Fibroblast of the conjunctiva (primary cell): ENCODE measurements at regions not wholly inside any gene's neighbourhood (a gene's known extent, or its start where the extent isn't known, plus 50 kb on each side); places are given as distances from the start of the nearest gene placed in this dataset.

Experiments
- DNase-seq: peaks from one replicate; pipeline ENCODE4 v3.0.0-alpha.2; 2010; ENCODE audit warnings: low read depth

DNA sequence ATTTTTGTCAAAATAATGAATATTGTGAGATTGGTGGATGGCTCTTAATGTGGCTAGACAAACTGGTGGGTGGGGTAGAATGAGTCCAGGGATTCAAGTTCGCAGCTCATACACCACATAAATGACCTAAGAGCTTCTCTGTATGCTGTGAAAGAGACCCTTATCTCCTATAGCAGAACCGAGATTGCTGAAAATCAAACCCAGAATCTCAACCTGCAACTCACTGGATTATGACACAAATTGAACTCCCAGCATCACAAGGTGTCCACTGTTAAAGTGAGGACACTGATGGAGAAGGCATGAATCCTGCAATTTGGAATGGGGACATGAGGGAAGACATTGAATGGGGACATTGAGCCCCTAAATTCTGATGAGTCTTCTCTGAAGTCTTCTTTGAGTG is 51.3 kb upstream of the CNKSR3 start:
- no peak for DNase-seq

DNA sequence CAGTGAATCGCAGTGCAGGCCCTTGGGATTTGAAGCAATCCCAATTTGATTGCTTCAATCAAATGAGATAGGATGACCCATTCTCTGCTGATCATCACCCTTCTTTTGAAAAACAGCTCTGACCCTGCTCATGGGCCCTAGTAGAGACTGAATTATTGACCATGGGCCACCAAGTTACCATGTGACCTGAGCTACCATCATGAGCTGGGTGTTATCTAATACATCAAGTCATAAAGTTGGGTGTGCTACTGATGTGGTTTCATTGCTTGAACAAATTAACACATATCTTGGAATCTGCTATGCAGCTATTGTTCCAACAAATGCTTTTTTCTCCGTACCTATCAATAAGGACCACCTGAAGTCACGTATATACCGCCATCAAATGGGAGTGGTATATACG is 54.8 kb upstream of the CNKSR3 start:
- no peak for DNase-seq

DNA sequence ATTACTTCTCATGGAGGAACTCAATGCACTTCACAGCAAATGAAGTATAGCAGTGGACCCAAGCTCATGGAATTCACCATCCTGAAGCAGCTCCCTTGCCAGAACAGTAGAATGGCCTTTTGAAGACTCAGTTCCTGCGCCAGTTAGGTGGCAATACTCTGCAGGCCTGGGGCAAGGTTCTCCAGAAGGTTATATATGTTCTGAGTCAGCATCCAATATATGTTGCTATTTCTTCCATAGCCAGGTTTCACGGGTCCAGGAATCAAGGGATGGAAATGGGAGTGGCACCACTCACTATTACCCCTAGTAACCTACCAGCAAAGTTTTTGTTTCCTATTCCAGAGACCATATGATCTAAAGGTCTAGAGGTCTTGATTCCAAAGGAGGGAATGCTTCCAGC is 56.4 kb upstream of the CNKSR3 start:
- DNase-seq: no peak

DNA sequence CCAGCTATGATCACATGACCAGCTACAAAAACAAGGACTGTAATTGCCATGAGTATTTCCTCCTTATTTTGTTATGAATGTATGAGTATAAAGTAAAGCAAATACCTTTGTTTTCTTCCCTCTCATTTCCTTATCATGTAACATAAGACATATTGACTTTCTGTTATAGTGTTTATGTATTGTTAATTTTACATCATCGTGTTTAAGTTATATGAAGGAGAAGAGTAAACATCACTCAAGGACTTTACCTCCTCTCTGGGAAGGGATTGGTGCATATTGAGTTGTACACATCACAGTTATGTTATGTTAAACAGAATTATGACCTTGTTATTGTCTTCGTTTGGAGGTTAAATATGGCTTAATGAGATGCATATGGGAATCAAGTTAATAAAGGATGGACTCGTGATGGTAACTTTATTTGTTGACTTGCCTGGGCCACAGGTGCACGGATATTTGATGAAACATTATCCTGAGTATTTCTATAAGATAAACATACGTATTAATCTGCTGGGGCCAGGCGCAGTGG is 57.3 kb upstream of the CNKSR3 start:
- DNase-seq: no peak

DNA sequence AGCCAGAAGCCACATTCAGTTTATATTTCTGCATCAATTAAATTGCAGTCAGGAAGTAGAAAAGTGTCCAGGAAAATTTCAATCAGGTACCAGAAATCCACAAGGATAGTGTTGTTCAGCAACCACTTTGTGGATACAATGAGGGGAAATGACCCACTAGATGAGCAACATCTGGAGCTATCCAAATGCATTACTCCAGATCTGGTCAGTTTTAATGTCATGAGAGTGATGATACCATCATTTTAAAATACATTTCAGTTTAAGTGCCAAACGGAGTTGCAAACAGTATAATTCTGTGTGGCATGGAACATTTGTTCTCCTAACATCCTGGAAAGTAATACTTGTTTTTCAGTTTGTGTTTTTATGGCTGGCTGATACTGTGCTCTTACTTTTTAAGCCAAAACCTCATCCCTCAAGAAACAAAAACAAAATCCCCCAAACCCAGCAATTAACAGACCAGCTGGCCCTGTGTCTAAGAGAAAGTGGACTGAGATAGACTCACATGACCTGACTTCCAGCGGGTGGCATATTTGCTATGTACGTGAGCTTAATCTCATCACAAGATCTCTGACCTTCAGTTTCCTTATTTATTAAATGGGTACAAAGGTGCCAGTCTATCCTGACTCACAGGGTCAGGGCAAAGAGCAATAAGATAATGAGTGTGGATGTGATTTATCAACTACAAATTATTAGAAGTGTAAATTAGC is 58.8 kb upstream of the CNKSR3 start:
- DNase-seq: no peak

DNA sequence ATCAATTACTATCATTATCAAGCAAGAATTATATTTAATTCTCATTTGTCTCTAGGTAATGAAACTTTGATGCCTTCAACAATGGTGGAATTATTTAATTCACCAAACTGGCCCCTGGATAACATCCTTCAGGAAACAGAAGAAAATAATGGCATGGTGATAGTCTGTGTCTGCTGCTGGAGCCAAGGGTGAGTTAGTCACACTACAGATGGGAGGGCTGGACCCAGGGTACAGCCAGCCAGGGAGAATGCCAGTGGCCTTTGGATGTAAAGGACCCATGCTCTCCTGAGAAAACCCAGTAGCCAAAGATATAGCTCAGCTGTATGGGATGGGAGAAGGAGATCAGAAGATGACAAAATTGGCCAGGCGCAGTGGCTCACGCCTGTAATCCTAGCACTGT is 60.0 kb upstream of the CNKSR3 start:
- no peak for DNase-seq

DNA sequence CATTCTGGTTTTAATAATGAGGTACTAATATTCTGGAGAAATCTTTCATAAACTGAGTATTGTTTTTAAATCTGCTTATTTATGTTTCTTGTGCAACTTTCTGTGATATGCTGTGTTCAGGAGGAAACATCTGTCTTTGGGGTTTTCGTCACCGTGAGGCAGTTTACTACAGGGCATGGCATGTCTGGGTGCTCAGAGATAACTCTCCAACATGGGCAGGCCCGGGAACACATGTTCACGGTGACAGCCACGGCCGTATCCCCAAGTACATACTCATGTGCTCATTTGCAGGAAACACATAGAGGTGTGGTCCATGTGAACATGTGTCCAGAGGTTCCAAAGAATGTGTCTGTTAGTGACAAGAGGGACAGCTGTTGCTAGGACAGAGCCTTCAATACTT is 62.1 kb upstream of the CNKSR3 start:
- DNase-seq: no peak

DNA sequence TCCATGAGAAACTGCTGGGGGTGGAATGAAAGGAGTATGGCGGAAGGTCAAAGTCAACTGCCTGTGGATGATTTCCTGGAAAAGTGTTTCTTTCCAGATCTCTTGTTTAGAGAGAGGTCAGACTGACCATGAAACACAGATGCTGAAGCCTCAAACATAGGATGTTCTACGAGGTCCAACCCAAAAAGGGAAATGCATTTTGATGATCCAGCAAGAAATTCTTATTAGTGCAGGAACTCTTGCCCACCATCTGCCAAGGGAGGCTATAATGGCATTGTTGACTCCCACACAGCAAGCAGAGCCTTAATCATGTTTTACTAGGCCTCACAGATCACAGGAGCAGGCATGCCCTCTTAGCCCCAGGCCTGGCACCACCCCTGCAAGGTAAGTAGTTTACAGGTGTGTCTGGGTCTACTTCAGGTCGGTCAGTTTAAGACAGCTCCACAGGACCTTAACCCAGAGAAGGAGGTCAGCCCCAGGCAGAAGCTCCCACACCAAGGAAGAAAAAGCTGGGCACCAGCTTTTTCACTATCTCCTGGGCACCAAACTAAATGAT is 67.6 kb upstream of the CNKSR3 start:
- DNase-seq: no peak

DNA sequence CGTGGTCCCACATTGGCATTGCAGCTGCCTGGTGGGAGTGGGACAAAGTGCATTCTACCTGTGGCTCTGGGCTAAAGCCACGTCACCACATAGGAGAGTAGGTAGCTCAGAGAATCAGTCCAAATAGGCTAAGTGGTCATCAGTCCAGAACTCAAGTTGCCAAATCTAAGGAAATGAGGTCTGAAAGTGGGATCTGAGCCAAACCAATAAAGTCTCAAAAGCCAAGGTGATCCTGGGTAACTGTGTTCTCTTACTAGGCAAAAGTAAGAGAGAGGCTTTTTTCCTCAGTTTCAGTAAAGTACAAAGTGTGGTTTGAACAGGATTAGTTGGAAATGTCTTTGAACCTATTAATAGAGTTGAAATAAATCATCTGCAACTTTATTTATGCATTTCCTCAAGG is 68.6 kb upstream of the CNKSR3 start:
- no peak for DNase-seq

DNA sequence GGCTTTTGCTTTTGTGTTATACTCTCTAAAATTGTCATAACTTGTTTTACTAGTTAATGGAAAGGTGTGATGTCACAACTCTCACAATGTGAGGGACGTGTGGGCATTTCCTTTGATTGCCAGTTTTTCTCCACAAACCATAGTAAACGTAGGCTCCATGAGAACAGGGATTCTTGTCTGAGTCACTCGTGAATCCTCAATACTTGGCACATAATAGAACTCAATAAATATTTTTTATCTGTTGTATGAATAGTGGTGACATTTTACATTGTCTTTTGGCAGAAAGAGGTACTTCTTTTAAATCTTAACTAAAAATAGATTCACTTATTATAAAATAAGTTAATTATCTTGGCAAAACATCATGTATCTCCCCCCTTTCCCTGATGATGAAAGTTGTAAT is 69.0 kb upstream of the CNKSR3 start:
- no peak for DNase-seq

DNA sequence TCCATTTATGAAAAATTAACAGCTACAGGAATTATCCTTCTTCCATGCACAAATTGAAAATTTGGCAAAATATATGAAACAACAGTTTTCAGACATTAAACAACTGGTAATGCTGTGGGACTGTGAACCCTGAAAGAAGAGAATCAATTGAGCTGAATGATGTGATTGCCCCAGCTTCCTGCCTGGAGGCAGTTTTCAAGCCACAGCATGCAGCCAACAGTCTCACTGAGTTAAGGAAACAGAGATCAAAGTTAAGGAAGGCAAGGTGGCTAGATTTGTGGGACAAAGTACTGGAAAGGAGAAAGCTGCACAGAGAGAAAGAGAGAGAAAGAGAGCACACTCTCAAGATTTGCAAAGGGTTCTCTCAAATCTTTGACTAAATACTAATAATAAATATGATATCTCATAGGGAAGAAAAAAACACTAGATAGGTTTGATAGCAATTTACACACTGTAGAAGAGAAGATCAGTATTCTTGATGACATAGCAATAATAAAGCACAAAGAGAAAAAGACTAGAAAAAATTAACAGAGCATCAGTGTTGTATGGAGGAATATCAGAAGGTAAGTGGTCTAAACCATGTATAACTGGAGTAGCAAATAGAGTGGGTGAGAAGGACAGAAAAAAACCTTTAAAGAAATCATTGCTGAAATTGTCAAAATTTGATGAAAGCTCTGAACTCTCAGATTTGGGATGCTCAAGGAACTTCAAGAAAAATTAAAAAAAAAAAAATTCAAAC is 70.1 kb upstream of the CNKSR3 start:
- DNase-seq: no peak

DNA sequence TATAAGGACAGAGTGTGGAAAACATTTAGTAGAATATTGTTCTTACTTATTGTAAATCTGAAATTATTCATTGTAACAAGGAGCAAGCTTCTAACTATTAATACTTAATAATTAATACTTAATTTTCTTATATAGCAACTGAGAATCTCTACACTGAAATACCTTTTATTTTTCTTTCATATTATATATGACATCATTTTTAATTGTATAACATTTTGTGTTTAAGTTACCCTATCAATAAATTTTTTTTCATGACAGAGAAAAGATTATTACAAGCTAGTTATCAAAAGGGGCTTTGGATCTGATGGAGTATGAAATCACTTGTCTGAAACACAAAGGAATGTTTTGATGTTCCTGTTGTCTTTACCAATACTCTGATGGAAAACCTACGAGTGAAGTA is 72.2 kb upstream of the CNKSR3 start:
- DNase-seq: no peak

DNA sequence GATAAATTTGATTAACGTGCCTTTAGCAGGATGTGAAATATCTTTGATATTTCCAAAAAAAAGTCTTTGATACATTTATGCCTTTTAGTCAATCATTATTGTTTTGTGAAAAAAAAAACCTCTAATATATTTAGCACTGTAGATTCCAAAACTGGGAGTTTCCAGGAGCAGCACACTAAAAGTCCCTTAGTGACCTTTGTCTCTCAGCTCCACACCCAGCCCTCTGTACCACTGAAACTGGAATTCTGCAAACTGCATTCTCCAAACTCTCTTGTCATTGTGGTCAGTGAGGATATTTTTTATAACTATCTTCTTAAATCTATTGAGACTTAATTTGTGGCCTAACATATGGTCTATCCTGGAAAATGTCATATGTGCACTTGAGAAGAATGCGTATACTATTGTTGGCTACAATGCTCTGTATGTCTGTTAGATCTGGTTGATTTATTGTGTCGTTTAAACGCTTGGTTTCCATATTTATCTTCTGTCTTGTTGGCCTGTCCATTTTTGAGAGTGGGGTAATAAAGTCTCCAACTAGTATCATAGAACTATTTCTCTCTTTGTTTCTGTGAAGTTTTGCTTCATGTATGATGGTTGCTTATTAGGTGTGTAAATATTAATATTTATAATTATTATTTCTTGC is 73.2 kb upstream of the CNKSR3 start:
- no peak for DNase-seq

DNA sequence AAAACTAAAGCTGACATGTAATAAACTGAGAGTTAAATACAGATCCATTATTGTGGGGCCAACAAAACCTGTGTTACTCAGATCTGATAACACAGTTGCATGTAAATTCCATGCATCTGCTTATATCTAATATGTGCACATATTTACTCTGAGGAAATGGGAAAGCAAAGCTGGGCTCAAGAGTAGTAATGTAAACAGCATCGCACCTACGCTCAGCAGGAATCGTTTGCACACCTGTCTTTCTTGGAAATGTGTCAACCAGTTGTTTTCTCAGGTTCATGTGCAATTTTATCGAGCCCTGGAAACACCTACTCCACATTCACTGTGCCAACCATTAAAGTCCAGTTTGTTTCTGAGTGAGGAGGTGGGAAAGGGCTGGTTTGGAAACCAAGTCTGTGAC is 80.3 kb upstream of the CNKSR3 start:
- DNase-seq: no peak

DNA sequence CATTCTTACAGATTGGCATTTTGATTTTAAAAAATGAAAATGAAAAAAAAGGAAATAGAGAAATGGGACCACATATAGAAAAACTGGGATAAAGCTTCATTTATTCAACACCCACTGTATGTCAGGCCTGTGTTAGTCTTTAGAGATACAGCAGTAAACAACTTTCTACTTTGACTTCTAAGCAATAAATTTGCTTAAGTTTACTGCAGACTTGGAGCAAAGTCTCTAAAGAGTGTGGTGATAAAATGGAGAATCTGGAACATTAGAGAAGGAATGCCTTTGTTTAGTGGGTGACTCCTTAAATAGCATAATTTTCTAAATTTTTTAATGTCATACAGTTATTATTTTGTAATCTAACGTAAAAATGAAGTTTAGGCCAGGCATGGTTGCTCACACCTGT is 80.7 kb upstream of the CNKSR3 start:
- no peak for DNase-seq

DNA sequence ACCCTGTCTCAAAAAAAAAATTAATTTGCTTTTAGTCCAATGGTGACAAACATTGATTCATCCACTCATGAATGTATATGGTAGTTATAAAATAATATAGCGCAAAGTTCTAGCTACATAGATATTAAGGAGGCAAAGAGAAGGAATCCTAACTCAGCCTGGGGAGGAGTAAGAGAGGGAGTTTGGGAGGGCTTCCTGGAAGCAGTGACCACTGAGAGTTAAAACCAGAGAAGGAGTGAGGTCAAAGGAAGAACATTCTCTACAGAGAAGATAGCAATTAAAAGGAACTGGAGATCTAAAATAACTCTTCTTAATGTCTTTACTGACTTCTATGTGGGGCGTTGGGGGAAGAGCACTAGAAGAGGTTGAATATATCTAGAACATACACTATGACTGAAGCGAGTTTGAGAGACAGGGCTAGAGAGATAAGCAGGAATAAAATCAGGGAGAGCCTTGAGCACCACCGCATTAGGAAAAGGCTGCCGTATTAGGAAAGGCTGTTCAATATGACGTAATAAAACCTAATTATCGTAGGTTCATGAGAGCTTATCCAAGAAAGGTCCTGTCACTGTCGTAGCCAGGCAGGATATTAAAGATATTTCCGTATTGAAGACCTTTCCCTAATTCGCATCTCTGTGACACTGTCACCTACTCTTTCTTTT is 81.8 kb upstream of the CNKSR3 start:
- no peak for DNase-seq

DNA sequence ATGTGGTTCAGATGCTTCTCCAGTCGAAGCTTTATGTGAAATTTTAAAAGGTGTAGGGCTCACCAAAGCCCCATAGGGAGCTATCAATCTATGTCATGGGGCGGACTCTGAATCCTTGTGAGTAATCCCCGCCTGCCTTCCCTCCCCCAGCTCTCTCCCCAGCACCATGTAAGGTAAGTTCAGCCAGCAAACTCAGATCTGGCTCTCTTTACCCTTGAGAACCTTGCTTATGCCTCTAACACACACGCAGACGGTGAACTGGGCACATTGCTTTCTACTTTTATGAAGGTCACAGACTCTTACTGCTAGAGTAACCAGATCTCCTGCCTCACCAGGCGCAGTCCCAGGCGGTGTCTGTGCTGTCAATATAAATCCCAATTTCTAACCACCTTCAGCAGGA is 82.6 kb upstream of the CNKSR3 start:
- DNase-seq: no peak

DNA sequence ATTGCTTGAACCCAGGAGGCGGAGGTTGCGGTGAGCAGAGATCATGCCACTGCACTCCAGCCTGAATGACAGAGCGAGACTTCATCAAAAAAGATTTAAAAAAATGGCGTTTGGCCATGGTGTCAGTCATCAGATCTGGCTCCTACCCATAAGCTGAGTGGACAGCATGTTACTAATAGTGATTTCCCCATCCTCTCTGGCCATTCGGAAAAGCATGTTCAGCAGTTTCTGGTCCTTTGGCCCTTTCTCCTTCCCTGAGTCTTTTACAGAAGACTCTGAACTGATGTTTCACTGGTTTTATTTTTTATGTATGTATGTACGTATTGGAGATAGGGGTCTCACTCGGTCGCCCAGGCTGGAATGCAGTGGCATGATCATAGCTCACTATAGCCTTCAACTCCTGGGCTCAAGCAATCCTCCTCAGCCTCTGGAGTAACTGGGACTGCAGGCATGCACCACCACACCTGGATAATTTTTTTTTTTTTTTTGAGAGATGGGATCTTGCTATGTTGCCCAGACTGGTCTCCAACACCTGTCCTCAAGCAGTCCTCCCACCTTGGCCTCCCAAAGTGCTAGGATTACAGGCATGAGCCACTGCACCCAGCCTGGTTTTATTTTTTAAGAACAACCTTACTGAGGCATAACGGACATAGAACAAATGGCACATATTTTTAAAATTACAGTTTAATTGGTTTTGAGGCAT is 84.2 kb upstream of the CNKSR3 start:
- no peak for DNase-seq

DNA sequence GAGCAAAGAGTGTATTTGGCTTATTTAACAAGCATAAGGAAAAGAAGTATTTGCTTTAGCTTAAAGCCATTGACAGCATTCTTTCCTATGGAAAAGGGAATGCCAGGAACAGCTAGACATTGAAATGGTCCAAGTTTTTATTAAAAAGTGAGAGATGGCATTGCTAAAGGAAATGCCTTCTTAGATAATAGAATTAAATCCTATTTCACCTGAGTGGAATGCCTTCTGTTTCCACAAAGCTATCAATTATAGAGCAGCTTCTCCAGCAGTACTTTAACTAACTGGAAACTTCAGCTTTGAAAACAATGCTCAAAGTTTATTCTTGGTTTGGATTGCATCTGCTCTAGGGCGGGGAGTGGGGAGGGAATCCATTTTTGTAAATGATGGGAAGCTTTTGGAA is 85.1 kb upstream of the CNKSR3 start:
- DNase-seq: no peak

DNA sequence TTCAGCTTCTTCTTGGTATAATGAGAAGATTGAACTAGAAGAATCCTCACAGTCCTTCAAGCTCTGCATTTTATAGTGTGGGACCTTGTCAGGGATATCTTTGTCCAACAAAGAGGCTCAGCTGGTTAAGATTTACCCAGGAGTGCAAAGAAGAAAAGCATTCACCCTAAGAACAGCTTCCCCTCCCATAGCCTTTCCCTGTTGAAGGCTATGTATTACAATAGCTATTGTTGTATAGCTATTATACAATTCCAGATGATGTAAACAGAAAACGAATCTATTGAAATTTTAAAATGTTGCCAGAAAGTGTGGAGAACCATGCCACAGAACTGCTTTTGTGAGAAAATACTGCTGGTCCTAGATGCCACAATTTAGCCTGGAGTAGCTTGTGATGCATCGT is 85.5 kb upstream of the CNKSR3 start:
- no peak for DNase-seq

DNA sequence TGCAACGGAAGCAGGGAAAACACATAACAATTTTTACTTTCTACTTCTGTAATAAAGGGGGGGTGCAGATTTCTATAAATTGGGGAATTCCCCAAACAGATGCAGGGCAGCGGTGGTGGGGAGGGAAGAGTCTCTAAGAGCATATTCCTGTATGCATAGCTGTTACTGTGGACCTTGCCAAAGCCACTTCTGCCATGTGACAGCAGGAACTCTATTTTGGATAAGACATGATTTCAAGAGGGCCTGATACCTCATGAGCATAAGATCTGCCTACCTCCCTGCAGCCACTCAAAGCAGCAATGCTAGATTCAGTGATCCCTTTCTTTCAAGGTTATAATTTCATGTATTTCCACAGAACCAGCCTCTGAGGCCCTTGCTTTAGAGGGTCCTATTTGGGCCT is 86.2 kb upstream of the CNKSR3 start:
- DNase-seq: no peak

DNA sequence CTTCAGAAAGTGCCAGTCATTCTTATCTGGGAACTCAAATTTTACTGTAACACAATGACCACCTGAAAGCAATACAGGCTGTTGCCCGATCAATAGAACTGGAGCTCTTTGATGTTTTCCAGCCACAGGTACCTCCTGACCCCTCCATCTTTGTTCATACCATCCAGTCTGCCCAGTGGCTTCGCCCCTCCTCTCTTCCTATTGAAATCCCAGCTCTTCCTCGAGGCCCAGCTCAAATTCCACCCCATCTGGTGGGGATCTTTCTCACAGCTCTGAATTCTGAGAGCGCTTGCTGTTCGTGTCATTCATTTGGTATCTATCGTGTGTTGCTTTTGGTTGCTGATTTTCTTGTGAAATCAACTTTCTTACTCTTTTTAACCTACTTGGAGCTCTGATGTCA is 87.9 kb upstream of the CNKSR3 start:
- no peak for DNase-seq
